Fibroblast of villous mesenchyme (primary cell): ENCODE measurements at regions not wholly inside any gene's neighbourhood (a gene's known extent, or its start where the extent isn't known, plus 50 kb on each side); places are given as distances from the start of the nearest gene placed in this dataset.
A peak's percentile ranks its signal among the peaks of the same experiment; 100 is the strongest.
"Not testable (repeated sequence)": the region's sequence is repeated elsewhere in the genome, so short reads cannot be mapped to it uniquely, and the experiment has no call there.

Experiments
- DNase-seq: peaks from one replicate; pipeline ENCODE4 v3.0.0-alpha.2; 2010; ENCODE audit warnings: low read depth
- H3K4me3 ChIP-seq: 2 replicates; pipeline ENCODE4 v1.5.1; 2011; ENCODE audit warnings: low read depth, mild to moderate bottlenecking, low read length
- CTCF ChIP-seq: IDR thresholded peaks from 2 replicates; pipeline ENCODE4 v1.5.1; 2012; ENCODE audit warnings: low read depth, mild to moderate bottlenecking, low read length; ENCODE audit not compliant: insufficient read depth

DNA sequence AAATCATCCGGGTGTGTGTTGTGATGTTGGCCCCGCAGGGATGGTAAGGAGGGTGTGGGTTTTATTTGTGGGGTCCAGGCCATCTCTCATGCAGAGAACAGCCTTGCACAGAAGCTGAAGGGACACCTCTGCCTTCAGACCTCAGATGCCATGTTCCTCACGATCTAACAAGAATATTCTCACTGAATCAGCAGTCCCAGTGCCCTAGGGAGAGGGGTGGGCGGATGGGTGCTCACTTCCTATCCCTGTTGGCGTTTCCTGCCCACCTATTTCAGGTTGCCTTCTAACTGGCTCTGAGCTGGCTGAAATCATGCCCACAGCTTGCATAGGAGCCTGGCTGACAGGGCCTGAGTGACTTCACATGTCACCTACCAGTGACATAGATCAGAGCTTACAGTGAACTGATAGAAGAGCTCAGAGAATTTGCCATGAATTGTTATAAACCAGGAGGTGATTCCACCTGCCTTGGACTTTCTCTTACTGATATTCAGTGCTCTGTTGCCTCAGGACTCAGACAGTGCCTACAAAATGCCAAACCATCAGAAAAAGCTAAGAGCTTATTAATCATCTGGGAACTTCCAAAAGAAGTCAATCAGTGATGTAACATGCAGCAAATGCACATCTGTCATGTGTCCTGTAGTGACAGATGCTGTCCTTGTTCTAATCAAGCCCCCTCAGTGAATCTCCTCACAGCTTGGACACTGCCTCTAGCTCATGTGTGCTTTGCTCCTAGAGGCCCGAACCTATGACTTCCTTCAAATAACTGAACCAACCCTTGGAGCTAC lies 186.8 kb upstream of the ADRA1D start:
- TF ChIP-seq CTCF: no peak
- DNase-seq: no peak
- H3K4me3 ChIP-seq: no peak overlapping the region

DNA sequence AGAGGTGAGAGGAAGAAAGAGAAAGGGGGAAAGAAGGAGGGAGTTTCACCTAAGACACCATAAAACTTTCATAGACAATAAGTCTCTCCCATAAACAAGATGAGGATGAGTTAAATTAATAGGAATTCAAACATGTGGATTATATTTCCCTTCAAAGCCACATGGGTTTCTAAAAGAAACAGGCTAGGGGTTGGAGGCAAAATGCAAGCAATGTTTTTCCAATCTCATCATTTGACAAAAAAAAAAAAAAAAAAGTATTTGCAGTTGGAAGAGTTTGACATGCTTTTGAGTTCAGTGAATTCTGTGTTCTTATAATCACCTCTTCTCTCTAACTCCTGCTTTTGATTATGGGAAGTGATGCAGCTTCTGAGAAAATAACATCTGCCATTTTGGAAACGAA lies 186.1 kb upstream of the ADRA1D start:
- H3K4me3 ChIP-seq: no peak overlapping the region
- peak; percentile 55 for DNase-seq
- TF ChIP-seq CTCF: no peak

- peak; percentile 50 for DNase-seq
- no peak overlapping the region for H3K4me3 ChIP-seq
- no peak for TF ChIP-seq CTCF
These were observed 185.6 kb upstream of the ADRA1D start for GRCh38 chr20:4434681-4435080.

GRCh38 chr20:4431446-4431845 lies 182.4 kb upstream of the ADRA1D start:
- DNase-seq: no peak
- no peak overlapping the region for H3K4me3 ChIP-seq
- no peak for TF ChIP-seq CTCF

DNA sequence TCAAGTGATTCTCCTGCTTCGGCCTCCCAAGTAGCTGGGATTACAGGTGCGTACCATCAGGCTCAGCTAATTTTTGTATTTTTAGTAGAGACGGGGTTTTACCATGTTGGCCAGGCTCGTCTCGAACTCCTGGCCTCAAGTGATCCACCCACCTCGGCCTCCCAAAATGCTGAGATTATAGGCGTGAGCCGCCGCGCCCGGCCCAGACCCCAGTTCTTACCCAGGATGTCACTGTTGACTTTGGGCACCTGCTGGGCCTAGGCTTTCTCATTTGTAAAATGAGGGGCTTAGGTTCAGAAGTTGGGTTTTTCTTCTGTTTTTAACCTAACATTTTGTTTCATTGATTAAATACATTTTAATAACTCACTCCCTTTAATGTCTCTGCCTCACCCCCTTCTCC lies 181.7 kb upstream of the ADRA1D start:
- H3K4me3 ChIP-seq, DNase-seq: not testable (repeated sequence)

GRCh38 chr20:4427940-4428586 lies 179.0 kb upstream of the ADRA1D start:
- no peak for DNase-seq
- H3K4me3 ChIP-seq: no peak overlapping the region
- TF ChIP-seq CTCF: no peak

DNA sequence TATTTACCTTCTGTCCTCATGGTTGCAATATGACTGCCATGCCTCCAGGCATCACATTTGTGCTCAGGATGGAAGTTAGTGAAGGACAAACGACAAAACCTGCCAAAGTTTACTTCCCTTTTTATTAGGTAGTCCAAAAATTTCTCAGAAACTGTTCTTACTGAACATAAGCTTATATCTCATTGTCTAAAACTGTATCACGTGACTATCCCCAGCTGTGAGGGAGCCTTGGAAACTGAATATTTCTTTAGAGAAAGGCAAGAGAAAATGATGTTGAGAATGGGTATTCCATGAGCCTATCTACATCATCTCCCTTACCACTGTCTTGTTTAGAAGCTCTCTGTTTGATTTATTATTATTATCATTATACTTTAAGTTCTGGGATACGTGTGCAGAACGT lies 169.1 kb upstream of the ADRA1D start:
- DNase-seq: no peak
- no peak overlapping the region for H3K4me3 ChIP-seq
- no peak for TF ChIP-seq CTCF
